ENCODE measurements at regions not wholly inside any gene's neighbourhood (a gene's known extent, or its start where the extent isn't known, plus 50 kb on each side); places are given as distances from the start of the nearest gene placed in this dataset.

- TF ChIP-seq EZH2 (IDR thresholded peaks at IDR 0.05) = no peak
Observed at GRCh38 chr15:58342508-58342907, 89.3 kb upstream of the LIPC start (continued).

- intact Hi-C loops (cut with micrococcal nuclease) = no loop called here
- Histone ChIP-seq H3K4me1 (ENCODE audit: control insufficient read depth in 1 of 2, insufficient read depth in 2 of 2, low read length in 2 of 2) (no peaks in the 10 kb centered on the region), H2AFZ (ENCODE audit: low read depth, low read length, poor library complexity, severe bottlenecking) (peak overlapping the region; percentile 61), H3K36me3 (ENCODE audit: control insufficient read depth in 1 of 2, insufficient read depth in 2 of 2, low read length in 2 of 2) (no peaks in the 10 kb centered on the region), H3K4me2 (ENCODE audit: low read length) (no peak overlapping the region), H3K27ac (ENCODE audit: low read depth, low read length) (no peak overlapping the region), H3K4me3 (replicated peaks in 1 of 2; ENCODE audit: low read depth in 1 of 2, low read length in 2 of 2) (no peak overlapping the region), H3K79me2 (ENCODE audit: insufficient read depth, low read length) (no peaks in the 10 kb centered on the region), H3K27me3 (ENCODE audit: insufficient read depth, low read length) (no peaks in the 10 kb centered on the region), H4K20me1 (ENCODE audit: insufficient read depth) (no peaks in the 10 kb centered on the region), H3K9me2 (ENCODE audit: insufficient read depth) (no peaks in the 10 kb centered on the region), H3K9me3 (ENCODE audit: control insufficient read depth in 1 of 2, insufficient read depth in 1 of 2, low read depth in 1 of 2, low read length in 2 of 2) (no peaks in the 10 kb centered on the region), H3K9ac (ENCODE audit: low read length) (no peak overlapping the region)
- TF ChIP-seq ZFX (IDR thresholded peaks at IDR 0.05) (no peak), CBX3 (IDR thresholded peaks at IDR 0.05; ENCODE audit: low read depth) (no peak), CTCF (IDR thresholded peaks at IDR 0.05 in 2 of 3, conservative IDR thresholded peaks at IDR 0.05 in 1 of 3; ENCODE audit: borderline replicate concordance in 1 of 3, insufficient read depth in 1 of 3, low read depth in 2 of 3, low read length in 2 of 3) (no peak)
- ChIA-PET CTCF (no interaction called here), POLR2A (interaction anchor here (1.3 kb wide), 1 partner anchor 13 kb away, joined by 3 read pairs; no protein-coding TSS in a partner anchor), RAD21 (ENCODE audit: low non-redundant PET in 1 of 2, low total read pairs in 2 of 2, uncharacterized antibody in 2 of 2, unreplicated experiment in 2 of 2) (no interaction called here)
- no TSS peak for BruUV-seq (replicated peaks)
- ATAC-seq (no peak), DNase-seq (ENCODE audit: low read depth, low spot score) (no peak)
Observed at GRCh38 chr15:58344213-58345070, 87.3 kb upstream of the LIPC start.

GRCh38 chr15:58346361-58346760 lies 85.4 kb upstream of the LIPC start:
- ChIA-PET POLR2A (no interaction called here), RAD21 (ENCODE audit: low non-redundant PET in 1 of 2, low total read pairs in 2 of 2, uncharacterized antibody in 2 of 2, unreplicated experiment in 2 of 2) (no interaction called here), CTCF (no interaction called here)
- Histone ChIP-seq H3K27ac (ENCODE audit: low read depth, low read length) (no peak overlapping the region), H3K4me3 (replicated peaks in 1 of 2; ENCODE audit: low read depth in 1 of 2, low read length in 2 of 2) (no peak overlapping the region), H4K20me1 (ENCODE audit: insufficient read depth) (no peaks in the 10 kb centered on the region), H3K9ac (ENCODE audit: low read length) (no peak overlapping the region), H3K79me2 (ENCODE audit: insufficient read depth, low read length) (no peaks in the 10 kb centered on the region), H3K4me1 (ENCODE audit: control insufficient read depth in 1 of 2, insufficient read depth in 2 of 2, low read length in 2 of 2) (no peaks in the 10 kb centered on the region), H3K9me2 (ENCODE audit: insufficient read depth) (no peaks in the 10 kb centered on the region), H3K36me3 (ENCODE audit: control insufficient read depth in 1 of 2, insufficient read depth in 2 of 2, low read length in 2 of 2) (no peaks in the 10 kb centered on the region), H3K27me3 (ENCODE audit: insufficient read depth, low read length) (no peaks in the 10 kb centered on the region), H3K9me3 (ENCODE audit: control insufficient read depth in 1 of 2, insufficient read depth in 1 of 2, low read depth in 1 of 2, low read length in 2 of 2) (no peaks in the 10 kb centered on the region), H3K4me2 (ENCODE audit: low read length) (no peak overlapping the region), H2AFZ (ENCODE audit: low read depth, low read length, poor library complexity, severe bottlenecking) (no peak overlapping the region)
- DNase-seq (ENCODE audit: low read depth, low spot score) (no peak), ATAC-seq (no peak)
- intact Hi-C loops (cut with micrococcal nuclease) = no loop called here
- no peak for TF ChIP-seq EGR1 (IDR thresholded peaks at IDR 0.05; ENCODE audit: low read depth)
- no TSS peak for BruUV-seq (replicated peaks)

Measured in HCT116 (cell line).